ENCODE measurements at regions not wholly inside any gene's neighbourhood (a gene's known extent, or its start where the extent isn't known, plus 50 kb on each side); places are given as distances from the start of the nearest gene placed in this dataset.

DNA sequence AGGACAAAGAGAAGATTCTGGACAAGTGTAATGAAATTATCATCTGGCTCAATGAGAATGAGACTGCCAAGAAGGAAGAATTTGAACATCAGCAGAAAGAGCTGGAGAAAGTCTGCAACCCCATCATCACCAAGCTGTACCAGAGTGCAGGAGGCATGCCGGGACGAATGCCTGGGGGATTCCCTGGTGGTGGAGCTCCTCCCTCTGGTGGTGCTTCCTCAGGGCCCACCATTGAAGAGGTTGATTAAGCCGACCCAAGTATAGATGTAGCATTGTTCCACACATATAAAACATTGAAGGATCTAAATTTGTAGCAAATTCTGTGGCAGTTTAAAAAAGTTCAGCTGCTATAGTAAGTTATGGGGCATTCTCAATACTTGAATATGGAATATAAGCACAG, 174.3 kb upstream of the CCND2 start:
- Mint-ChIP-seq H3K27me3 (peaks cover 22% of the 10 kb centered on the region), H3K36me3 (peaks cover 3% of the 10 kb centered on the region), H3K4me3 (no peak overlapping the region), H3K27ac (no peak overlapping the region), H3K4me1 (peaks cover 7% of the 10 kb centered on the region), H3K9me3 (ENCODE audit: low read depth) (no peaks in the 10 kb centered on the region)
- DNase-seq: no peak
- CTCF ChIA-PET: interaction anchor here (0.7 to 1.7 kb wide), 4 partner anchors 8 to 216 kb away, joined by 3 to 4 read pairs (median 3); no protein-coding TSS in a partner anchor
- no peak for ATAC-seq

DNA sequence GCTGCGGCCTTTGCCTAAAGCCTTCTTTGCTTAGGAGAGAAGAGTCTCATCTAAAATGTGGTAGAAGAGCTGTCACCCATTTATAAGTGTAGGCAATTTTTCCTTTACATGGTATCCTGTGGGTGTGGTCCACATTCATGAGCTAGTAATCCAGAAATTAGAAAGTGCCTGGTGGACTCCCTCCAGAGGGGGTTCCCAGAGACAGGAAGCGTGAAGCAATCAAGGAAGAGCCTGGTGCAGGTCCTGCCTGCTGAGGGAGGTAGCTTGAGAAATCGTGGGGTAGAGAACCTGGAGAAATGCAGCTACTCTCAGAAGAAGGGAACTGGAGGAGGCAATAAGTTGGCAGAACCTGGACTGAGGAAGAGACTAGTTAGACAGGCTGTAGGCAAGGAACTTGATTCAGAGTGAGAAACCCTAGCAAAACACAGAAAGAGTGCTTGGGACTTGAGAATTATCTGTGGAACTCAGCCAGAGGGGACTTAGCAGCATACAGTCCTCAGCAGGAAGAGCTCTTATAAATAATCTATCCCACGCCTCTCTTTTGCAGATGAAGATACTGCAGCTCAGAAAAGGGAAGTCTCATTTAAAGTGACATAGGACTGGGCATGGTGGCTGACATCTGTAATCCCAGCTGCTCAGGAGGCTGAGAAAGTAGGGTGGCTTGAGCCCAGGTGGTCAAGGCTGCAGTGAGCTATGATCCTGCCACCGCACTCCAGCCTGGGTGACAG, 182.4 kb upstream of the CCND2 start:
- Mint-ChIP-seq H3K27me3 (peaks cover 19% of the 10 kb centered on the region), H3K36me3 (peaks cover 3% of the 10 kb centered on the region), H3K4me1 (peaks cover 4% of the 10 kb centered on the region), H3K9me3 (ENCODE audit: low read depth) (no peaks in the 10 kb centered on the region), H3K4me3 (no peak overlapping the region), H3K27ac (no peak overlapping the region)
- ATAC-seq (no peak), DNase-seq (no peak)
- CTCF ChIA-PET: interaction anchor here (0.6 to 1.1 kb wide), 2 partner anchors 14 to 55 kb away, joined by 3 read pairs; no protein-coding TSS in a partner anchor

DNA sequence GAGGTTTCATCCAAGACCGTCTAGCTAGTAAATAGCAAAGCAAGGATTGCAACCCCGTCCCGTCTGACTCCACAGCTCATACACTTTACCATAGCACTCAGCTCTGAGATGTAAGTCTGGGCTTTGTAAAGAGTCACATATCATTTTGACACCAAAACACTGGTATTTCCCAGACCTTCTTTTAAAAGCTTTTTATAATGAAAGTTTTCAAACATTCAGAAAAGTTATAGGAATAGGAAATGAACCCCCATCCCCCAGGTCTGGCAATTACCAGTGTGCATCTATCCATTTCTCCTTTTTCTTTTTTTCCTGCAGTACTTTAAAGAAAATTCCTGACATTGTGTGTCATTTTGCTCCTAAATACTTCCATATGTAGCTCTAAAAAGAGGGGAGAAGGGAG, 183.6 kb upstream of the CCND2 start:
- Mint-ChIP-seq H3K27me3 (peaks cover 19% of the 10 kb centered on the region), H3K27ac (no peak overlapping the region), H3K4me1 (peaks cover 4% of the 10 kb centered on the region), H3K36me3 (peaks cover 3% of the 10 kb centered on the region), H3K9me3 (ENCODE audit: low read depth) (no peaks in the 10 kb centered on the region), H3K4me3 (no peak overlapping the region)
- ATAC-seq: no peak
- no peak for DNase-seq
- CTCF ChIA-PET: interaction anchor here (0.8 kb wide), 1 partner anchor 206 kb away, joined by 4 read pairs; no protein-coding TSS in a partner anchor

DNA sequence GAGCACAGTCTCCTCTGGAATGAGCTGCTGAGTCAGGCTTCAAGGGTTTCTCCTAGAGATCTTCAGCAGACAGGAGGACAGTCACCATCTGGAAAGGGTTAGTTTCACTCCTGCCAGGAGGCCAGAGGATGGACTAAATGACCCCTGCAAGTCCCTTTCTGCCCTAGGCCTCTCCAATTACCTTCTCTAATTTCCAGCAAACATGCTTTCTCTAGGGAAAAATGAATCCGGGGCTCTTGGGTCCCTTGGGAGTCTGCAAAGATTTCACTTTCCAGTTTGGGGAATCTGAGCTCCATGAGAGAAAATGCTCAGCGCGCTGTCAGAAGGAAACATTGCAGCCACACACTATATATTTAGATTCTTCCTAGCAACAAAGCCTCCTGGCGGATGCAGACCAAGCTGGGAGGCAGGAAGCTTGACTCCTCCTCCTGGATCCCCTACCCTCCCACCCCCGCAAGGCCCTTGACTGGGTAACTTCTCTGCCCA, 184.4 kb upstream of the CCND2 start:
- Mint-ChIP-seq H3K27me3 (peaks cover 14% of the 10 kb centered on the region), H3K4me1 (peaks cover 4% of the 10 kb centered on the region), H3K9me3 (ENCODE audit: low read depth) (no peaks in the 10 kb centered on the region), H3K4me3 (no peak overlapping the region), H3K36me3 (peaks cover 3% of the 10 kb centered on the region), H3K27ac (no peak overlapping the region)
- DNase-seq: no peak
- ATAC-seq: no peak
- CTCF ChIA-PET: interaction anchor here (0.7 kb wide), 1 partner anchor 18 kb away, joined by 3 read pairs; no protein-coding TSS in a partner anchor

DNA sequence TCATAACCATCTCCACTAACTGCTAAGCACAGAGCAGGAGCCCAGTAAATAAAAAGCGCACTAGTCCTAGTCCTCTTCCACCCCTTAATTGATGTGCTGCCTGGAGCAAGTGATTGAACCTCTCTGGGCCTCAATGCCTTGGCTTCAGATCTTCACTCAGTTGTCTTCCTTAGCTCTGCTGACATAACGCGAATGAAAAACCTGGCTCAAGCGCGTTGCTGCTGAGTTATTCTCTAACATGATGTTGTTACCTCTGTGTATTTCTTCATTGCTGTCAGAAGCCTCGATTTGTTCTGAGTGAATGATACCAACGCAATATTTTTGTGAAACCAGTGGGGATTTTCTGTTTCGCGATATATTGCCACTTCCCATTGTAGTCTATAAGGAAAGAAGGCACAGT, 185.1 kb upstream of the CCND2 start:
- H3K4me3 Mint-ChIP-seq: no peak overlapping the region
- ATAC-seq (no peak), DNase-seq (no peak)
- CTCF ChIA-PET: interaction anchor here (0.7 kb wide), 1 partner anchor 19 kb away, joined by 3 read pairs; no protein-coding TSS in a partner anchor
- H3K27me3 Mint-ChIP-seq: peaks cover 7% of the 10 kb centered on the region
- H3K9me3 Mint-ChIP-seq (ENCODE audit: low read depth): no peaks in the 10 kb centered on the region
- H3K36me3 Mint-ChIP-seq: peaks cover 3% of the 10 kb centered on the region
- H3K4me1 Mint-ChIP-seq: peaks cover 4% of the 10 kb centered on the region
- H3K27ac Mint-ChIP-seq: no peak overlapping the region

DNA sequence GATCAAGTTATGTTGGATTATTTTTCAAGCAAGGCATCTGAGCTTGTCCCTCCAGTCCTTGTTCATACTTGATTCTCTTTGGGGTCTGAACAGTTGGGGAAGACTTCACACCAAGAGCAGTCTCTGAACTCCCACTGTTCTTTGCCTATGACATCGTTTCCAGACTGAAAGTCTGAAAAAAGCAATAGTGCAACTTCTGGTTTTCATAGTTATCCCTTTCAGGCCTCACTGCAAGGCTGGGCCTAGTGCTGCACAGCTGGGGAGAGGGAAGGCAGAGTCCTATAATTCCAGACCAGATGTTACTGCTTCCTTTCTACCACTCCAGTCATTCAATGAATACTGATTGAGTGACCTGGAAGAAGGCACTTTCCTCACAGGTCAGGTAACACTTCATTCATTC, 187.1 kb upstream of the CCND2 start:
- no peaks in the 10 kb centered on the region for H3K9me3 Mint-ChIP-seq (ENCODE audit: low read depth)
- peaks cover 3% of the 10 kb centered on the region for H3K27me3 Mint-ChIP-seq
- no peak overlapping the region for H3K4me3 Mint-ChIP-seq
- H3K4me1 Mint-ChIP-seq: peaks cover 4% of the 10 kb centered on the region
- peaks cover 3% of the 10 kb centered on the region for H3K36me3 Mint-ChIP-seq
- no peak overlapping the region for H3K27ac Mint-ChIP-seq
- CTCF ChIA-PET: no interaction called here
- no peak for DNase-seq
- no peak for ATAC-seq

DNA sequence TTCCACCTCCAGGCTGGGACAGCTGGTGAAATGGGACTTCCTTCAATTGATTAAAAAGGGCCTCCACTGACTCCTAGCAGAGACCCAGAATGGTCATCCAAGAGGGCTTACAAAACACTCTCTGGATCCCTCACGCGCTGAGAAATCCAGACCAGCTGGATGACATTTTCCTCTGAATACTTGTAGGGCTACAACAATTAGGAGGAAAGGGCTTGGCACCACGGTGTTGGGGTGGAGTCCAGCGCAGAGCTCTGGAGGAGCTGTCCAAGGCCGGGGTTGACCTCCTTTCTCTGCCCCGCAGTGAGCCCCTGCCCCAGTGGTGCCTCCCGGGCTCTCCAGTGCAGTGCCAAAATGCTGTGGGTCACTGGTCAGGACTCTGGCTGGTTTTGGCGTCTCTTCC, 189.0 kb upstream of the CCND2 start:
- Mint-ChIP-seq H3K4me1 (no peaks in the 10 kb centered on the region), H3K36me3 (no peaks in the 10 kb centered on the region), H3K27me3 (peaks cover 8% of the 10 kb centered on the region)

DNA sequence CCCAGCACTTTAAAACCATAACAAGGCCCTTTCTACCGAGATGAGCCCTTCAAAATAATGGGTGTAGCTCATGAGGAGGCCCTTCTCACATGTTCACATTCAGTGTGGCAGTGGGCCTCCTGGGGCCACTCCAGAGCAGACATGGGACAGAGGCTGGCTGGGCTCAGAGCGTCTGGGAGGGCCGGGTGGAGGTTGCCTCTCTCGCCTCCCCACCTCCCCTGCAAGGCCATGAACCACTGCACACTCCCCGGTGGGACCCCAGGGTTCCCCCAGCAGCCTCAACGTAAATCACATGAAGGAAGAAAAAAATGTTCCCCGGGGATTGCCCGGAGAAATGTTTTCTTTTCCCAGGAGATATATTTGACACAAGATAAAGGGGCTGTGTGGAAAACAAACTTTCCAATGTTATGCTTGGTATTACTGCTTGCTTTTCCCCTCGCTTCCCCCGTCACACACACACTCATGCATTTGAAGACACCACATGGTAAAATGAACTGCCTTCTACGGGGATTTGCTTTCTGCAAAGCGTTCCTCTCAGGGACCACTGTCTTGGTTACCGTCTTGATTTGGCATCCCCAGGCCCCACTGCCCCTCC, 190.7 kb upstream of the CCND2 start:
- DNase-seq: no peak
- CTCF ChIA-PET: interaction anchor here (1.0 kb wide), 1 partner anchor 25 kb away, joined by 3 read pairs; no protein-coding TSS in a partner anchor
- no peak overlapping the region for H3K4me3 Mint-ChIP-seq

More for the DNA sequence above, 189.0 kb upstream of the CCND2 start:
- no peak for ATAC-seq
- Mint-ChIP-seq H3K4me3 (no peak overlapping the region), H3K27ac (no peak overlapping the region), H3K9me3 (ENCODE audit: low read depth) (no peaks in the 10 kb centered on the region)
- CTCF ChIA-PET: no interaction called here
- no peak for DNase-seq

DNA sequence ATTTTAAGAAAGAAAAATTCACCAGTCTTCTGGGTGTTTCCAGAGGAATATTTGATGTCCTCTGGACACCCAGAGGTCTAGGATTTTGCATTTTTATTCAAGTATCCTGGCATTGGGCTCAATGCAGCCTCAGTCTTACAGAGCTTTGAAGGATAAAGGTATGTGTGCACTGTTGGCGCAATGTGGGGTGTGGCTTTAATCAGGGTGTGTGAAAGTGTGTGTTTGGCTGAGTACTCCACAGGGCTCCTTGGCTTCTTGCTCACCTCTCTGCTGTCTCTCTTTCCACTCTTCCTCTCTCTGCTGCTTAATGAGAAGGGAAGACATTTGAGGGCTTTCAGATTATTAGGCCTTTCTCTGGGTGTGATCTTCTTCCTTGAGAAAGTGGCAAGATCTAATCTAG, 193.3 kb upstream of the CCND2 start:
- no peak overlapping the region for H3K27ac Mint-ChIP-seq
- no peaks in the 10 kb centered on the region for H3K9me3 Mint-ChIP-seq (ENCODE audit: low read depth)
- H3K4me3 Mint-ChIP-seq: no peak overlapping the region
- ATAC-seq (no peak), DNase-seq (no peak)
- H3K4me1 Mint-ChIP-seq: no peaks in the 10 kb centered on the region
- H3K36me3 Mint-ChIP-seq: peaks cover 4% of the 10 kb centered on the region
- CTCF ChIA-PET: no interaction called here
- peaks cover 22% of the 10 kb centered on the region for H3K27me3 Mint-ChIP-seq

More for the DNA sequence above, 190.7 kb upstream of the CCND2 start:
- Mint-ChIP-seq H3K27ac (no peak overlapping the region), H3K36me3 (peaks cover 4% of the 10 kb centered on the region), H3K4me1 (no peaks in the 10 kb centered on the region), H3K27me3 (peaks cover 15% of the 10 kb centered on the region), H3K9me3 (ENCODE audit: low read depth) (no peaks in the 10 kb centered on the region)
- ATAC-seq: no peak

DNA sequence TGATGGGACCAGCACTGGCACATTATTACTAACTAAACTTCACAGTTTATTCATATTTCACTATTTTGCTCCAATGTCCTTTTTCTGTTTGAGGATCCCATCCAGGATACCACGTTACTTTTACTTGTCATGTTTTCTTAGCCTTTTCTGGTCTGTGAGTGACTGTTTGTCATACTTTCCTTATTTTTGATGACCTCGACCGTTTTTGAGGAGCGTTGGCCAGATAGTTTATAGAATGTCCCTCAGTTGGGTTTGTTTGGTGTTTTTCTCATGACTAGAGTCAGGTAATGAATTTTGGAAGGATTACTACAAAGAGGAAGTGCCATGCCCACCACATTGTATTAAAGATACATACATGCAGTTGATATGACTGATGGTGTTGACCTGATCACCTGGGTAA, 199.4 kb upstream of the CCND2 start:
- Mint-ChIP-seq H3K4me1 (peaks cover 4% of the 10 kb centered on the region), H3K4me3 (no peak overlapping the region), H3K9me3 (ENCODE audit: low read depth) (no peaks in the 10 kb centered on the region), H3K27ac (no peak overlapping the region), H3K27me3 (peaks cover 16% of the 10 kb centered on the region), H3K36me3 (peaks cover 4% of the 10 kb centered on the region)
- DNase-seq (no peak), ATAC-seq (no peak)
- CTCF ChIA-PET: no interaction called here

DNA sequence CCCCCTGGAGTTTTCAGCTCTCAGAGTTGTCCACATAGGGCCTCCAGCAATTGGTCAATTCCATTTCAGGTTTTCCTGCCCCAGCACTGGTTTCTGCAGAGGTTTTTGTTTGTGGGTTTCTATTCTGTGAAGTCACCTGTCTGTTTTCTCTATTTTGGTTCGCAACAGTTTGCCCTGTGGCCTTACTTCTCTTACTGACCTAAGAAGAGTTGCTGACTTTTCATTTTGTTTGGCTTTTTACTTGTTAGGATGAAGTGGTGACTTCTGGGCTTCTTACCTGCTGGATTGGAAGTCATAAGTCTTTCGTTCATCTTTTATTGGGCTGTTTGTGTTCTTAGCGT, 196.4 kb upstream of the PARP11 start:
- CTCF ChIA-PET: no interaction called here
- Mint-ChIP-seq H3K9me3 (ENCODE audit: low read depth) (no peaks in the 10 kb centered on the region), H3K27ac (no peak overlapping the region), H3K36me3 (no peaks in the 10 kb centered on the region), H3K4me1 (peaks cover 4% of the 10 kb centered on the region), H3K4me3 (no peak overlapping the region), H3K27me3 (peaks cover 9% of the 10 kb centered on the region)
- no peak for ATAC-seq
- DNase-seq: no peak

DNA sequence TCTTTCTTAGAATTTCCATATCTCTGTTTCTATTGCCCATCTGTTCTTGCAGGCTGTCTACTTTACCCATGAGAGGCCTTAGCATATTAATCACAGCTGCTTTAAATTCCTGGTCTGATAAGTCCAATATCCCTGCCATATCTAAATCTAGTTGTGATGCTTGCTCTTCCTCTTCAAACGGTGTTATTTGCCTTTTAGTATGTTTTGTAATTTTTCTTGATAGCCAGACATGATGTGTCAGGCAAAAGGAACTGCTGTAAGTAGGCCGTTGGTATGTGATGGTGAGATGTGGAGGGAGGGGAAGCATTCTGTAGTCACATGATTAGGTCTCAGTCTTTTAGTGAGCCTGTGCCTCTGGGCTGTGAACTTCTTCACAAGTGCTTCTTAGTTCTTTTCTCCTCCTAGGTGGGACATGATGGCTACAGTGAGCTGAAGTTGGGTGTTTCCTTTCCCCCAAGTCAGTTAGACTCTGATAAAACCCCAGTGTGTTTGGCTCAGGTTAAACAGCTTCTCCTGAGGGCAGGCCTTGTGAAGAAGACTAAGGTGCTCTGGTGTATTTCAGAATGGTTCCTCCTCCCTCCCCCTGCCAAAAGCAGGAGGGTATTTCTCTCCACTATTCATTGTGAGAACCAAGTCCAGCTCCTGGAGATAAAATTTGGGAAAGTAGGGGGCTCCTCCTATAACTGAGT, 195.9 kb upstream of the PARP11 start:
- Mint-ChIP-seq H3K27ac (no peak overlapping the region), H3K4me3 (no peak overlapping the region)

DNA sequence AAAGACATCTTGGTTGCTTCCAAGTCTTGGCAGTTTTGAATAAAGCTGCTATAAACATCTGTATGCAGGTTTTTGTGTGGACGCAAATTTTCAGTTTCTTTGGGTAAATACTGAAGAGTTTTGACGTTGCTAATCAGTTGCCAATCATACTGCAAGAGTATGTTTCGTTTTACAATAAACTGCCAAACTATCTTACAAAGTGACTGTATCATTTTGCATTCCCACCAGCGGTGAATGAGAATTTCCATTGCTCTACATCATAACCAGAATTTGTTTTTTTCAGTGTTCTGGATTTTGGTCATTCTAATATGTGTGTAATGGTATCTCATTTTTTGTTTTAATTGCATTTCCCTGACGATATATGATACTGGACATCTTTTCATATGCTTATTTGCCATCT, 190.8 kb upstream of the PARP11 start:
- Mint-ChIP-seq H3K4me1 (peaks cover 6% of the 10 kb centered on the region), H3K4me3 (no peak overlapping the region), H3K9me3 (ENCODE audit: low read depth) (no peaks in the 10 kb centered on the region), H3K27me3 (peaks cover 9% of the 10 kb centered on the region), H3K36me3 (no peaks in the 10 kb centered on the region), H3K27ac (no peak overlapping the region)
- ATAC-seq (no peak), DNase-seq (no peak)
- CTCF ChIA-PET: interaction anchor here (0.9 kb wide), 1 partner anchor 214 kb away, joined by 3 read pairs; no protein-coding TSS in a partner anchor

More for the DNA sequence above, 195.9 kb upstream of the PARP11 start:
- H3K4me1 Mint-ChIP-seq: peaks cover 5% of the 10 kb centered on the region
- H3K36me3 Mint-ChIP-seq: no peaks in the 10 kb centered on the region
- no peaks in the 10 kb centered on the region for H3K9me3 Mint-ChIP-seq (ENCODE audit: low read depth)
- H3K27me3 Mint-ChIP-seq: peaks cover 9% of the 10 kb centered on the region
- no peak for ATAC-seq
- no peak for DNase-seq
- CTCF ChIA-PET: no interaction called here

All from activated CD8-positive, alpha-beta memory T cell treated with anti-CD3 and anti-CD28 coated beads, Interleukin-2, amount 10 ng/mL, durations not matched to agents 7 days and 5 days (primary cell).